HEK293 (cell line): ENCODE measurements at regions not wholly inside any gene's neighbourhood (a gene's known extent, or its start where the extent isn't known, plus 50 kb on each side); places are given as distances from the start of the nearest gene placed in this dataset.

Source experiments
- CTCF ChIA-PET: fragments of 350-600 bp; formaldehyde crosslinking; extraction: SDS; loops from one replicate; lab custom pipeline; 2021; ENCODE audit warnings: antibody characterized with exemption; lab: Yijun Ruan, JAX
- POLR2A ChIA-PET: fragments of 300-600 bp; formaldehyde crosslinking; extraction: SDS; loops from one replicate; lab custom pipeline; 2020; ENCODE audit warnings: antibody characterized with exemption, inconsistent platforms; lab: Yijun Ruan, JAX
- H3K27ac ChIP-seq: fragments of 200-500 bp; sonication (Bioruptor generic); 2 replicates; pipeline ENCODE4 v1.5.1; 2014; ENCODE audit warnings: low read depth, low read length, control low read depth, inconsistent platforms; ENCODE audit errors: extremely low read depth
- H3K36me3 ChIP-seq, 2 experiments: fragments of 200-500 bp in 1 of 2; sonication (Bioruptor generic) in 1 of 2; 1 replicate in 1 of 2; 2 replicates in 1 of 2; pipeline ENCODE4 v1.5.1; 2014 to 2017; ENCODE audit warnings: inconsistent platforms in 2 of 2, low read length in 2 of 2; ENCODE audit not compliant: control insufficient read depth in 2 of 2, insufficient read depth in 1 of 2
- H3K4me1 ChIP-seq: fragments of 200-500 bp; sonication (Bioruptor generic); 2 replicates; pipeline ENCODE4 v1.5.1; 2014; ENCODE audit warnings: mild to moderate bottlenecking, low read length, inconsistent platforms; ENCODE audit not compliant: control insufficient read depth, insufficient read depth
- H3K4me3 ChIP-seq: 2 replicates; pipeline ENCODE4 v1.5.1; 2011; ENCODE audit warnings: low read depth, mild to moderate bottlenecking, control low read depth, low read length, moderate library complexity
- H3K9me3 ChIP-seq: fragments of 200-500 bp; sonication (Bioruptor generic); 2 replicates; pipeline ENCODE4 v1.5.1; 2014; ENCODE audit warnings: low read depth, low read length, inconsistent platforms; ENCODE audit not compliant: control insufficient read depth, insufficient read depth
- GLIS2 ChIP-seq: fragments of 450-650 bp; formaldehyde crosslinking; IDR thresholded peaks from 2 replicates; pipeline ENCODE4 v1.5.1; 2016; ENCODE audit warnings: missing biosample characterization, missing genetic modification characterization
- KLF10 ChIP-seq: fragments of 450-650 bp; IDR thresholded peaks from 2 replicates; pipeline ENCODE4 v1.5.1; 2018; ENCODE audit warnings: missing biosample characterization, mild to moderate bottlenecking, missing genetic modification characterization
- KLF17 ChIP-seq: fragments of 450-650 bp; formaldehyde crosslinking; IDR thresholded peaks from 2 replicates; pipeline ENCODE4 v1.5.1; 2016; ENCODE audit warnings: missing biosample characterization, missing genetic modification characterization
- KLF8 ChIP-seq: fragments of 450-650 bp; formaldehyde crosslinking; IDR thresholded peaks from 2 replicates; pipeline ENCODE4 v1.5.1; 2016; ENCODE audit warnings: missing biosample characterization, missing genetic modification characterization
- RBAK ChIP-seq: fragments of 450-650 bp; formaldehyde crosslinking; IDR thresholded peaks from 2 replicates; pipeline ENCODE4 v1.5.1; 2016; ENCODE audit warnings: missing biosample characterization, missing genetic modification characterization
- ZFP69B ChIP-seq: fragments of 450-650 bp; formaldehyde crosslinking; IDR thresholded peaks from 2 replicates; pipeline ENCODE4 v1.5.1; 2016; ENCODE audit warnings: missing biosample characterization, missing genetic modification characterization
- ZIC2 ChIP-seq: fragments of 450-650 bp; formaldehyde crosslinking; IDR thresholded peaks from 2 replicates; pipeline ENCODE4 v1.5.1; 2016; ENCODE audit warnings: missing biosample characterization, missing genetic modification characterization
- ZNF121 ChIP-seq: fragments of 450-650 bp; formaldehyde crosslinking; IDR thresholded peaks from 2 replicates; pipeline ENCODE4 v1.5.1; 2016; ENCODE audit warnings: missing biosample characterization, missing genetic modification characterization
- ZNF138 ChIP-seq: fragments of 450-650 bp; formaldehyde crosslinking; IDR thresholded peaks from 2 replicates; pipeline ENCODE4 v1.5.1; 2016; ENCODE audit warnings: missing biosample characterization, missing genetic modification characterization, borderline replicate concordance
- ZNF140 ChIP-seq: fragments of 450-650 bp; formaldehyde crosslinking; IDR thresholded peaks from 2 replicates; pipeline ENCODE4 v1.5.1; 2016; ENCODE audit warnings: missing biosample characterization, missing genetic modification characterization
- ZNF174 ChIP-seq: fragments of 450-650 bp; formaldehyde crosslinking; IDR thresholded peaks from 2 replicates; pipeline ENCODE4 v1.5.0; 2017; ENCODE audit warnings: missing biosample characterization, mild to moderate bottlenecking, missing genetic modification characterization
- ZNF19 ChIP-seq: fragments of 450-650 bp; formaldehyde crosslinking; IDR thresholded peaks from 2 replicates; pipeline ENCODE4; 2016; ENCODE audit warnings: missing biosample characterization, missing genetic modification characterization, low read depth
- ZNF211 ChIP-seq: fragments of 450-650 bp; formaldehyde crosslinking; IDR thresholded peaks from 2 replicates; pipeline ENCODE4 v1.5.1; 2016; ENCODE audit warnings: low read depth, missing biosample characterization, missing genetic modification characterization
- ZNF292 ChIP-seq: fragments of 450-650 bp; formaldehyde crosslinking; IDR thresholded peaks from 2 replicates; pipeline ENCODE4 v1.5.1; 2016; ENCODE audit warnings: low read depth, missing biosample characterization, missing genetic modification characterization, borderline replicate concordance
- ZNF600 ChIP-seq: fragments of 450-650 bp; formaldehyde crosslinking; IDR thresholded peaks from 2 replicates; pipeline ENCODE4 v1.5.1; 2016; ENCODE audit warnings: missing biosample characterization, missing genetic modification characterization
- ZNF664 ChIP-seq: fragments of 450-650 bp; formaldehyde crosslinking; IDR thresholded peaks from 2 replicates; pipeline ENCODE4 v1.5.1; 2016; ENCODE audit warnings: missing biosample characterization, missing genetic modification characterization
- ZNF692 ChIP-seq: fragments of 450-650 bp; formaldehyde crosslinking; IDR thresholded peaks from 2 replicates; pipeline ENCODE4 v1.5.1; 2016; ENCODE audit warnings: missing biosample characterization, missing genetic modification characterization
- ZNF776 ChIP-seq: fragments of 450-650 bp; formaldehyde crosslinking; IDR thresholded peaks from 2 replicates; pipeline ENCODE4 v1.5.0; 2017; ENCODE audit warnings: missing biosample characterization, missing genetic modification characterization, borderline replicate concordance
- ZNF843 ChIP-seq: fragments of 450-650 bp; formaldehyde crosslinking; IDR thresholded peaks from 2 replicates; pipeline ENCODE4 v1.5.1; 2016; ENCODE audit warnings: missing biosample characterization, missing genetic modification characterization
- TF ChIP-seq, protein P1 (sequence below): fragments of 450-650 bp; formaldehyde crosslinking; IDR thresholded peaks from 2 replicates; pipeline ENCODE4 v1.5.1; 2016; ENCODE audit warnings: missing biosample characterization, missing genetic modification characterization, borderline replicate concordance
- TF ChIP-seq, protein P2 (sequence below): fragments of 450-650 bp; formaldehyde crosslinking; IDR thresholded peaks from 2 replicates; pipeline ENCODE4 v1.5.1; 2016; ENCODE audit warnings: missing biosample characterization, missing genetic modification characterization

DNA sequence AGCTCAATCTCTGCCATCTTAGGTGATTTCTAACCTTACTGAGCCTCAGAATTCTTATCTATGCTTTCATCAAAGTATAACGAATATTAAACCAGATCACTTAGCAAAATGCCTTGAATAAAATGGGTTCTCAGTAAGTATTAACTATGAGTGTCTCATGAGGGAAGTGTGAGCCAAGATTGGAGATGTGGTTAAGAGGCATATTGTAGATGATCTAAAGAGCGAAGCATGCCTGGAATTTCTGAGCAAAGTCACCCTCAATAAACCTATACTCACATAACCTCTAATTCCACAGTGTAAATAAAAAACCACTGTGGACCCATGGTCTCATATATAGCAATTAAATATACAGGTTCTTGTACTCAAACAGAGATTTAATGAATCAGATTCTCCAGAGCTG is 193.1 kb upstream of the FSCB start:
- TF ChIP-seq ZFP69B (tag by site-specific recombination), result no peak
- no peak for TF ChIP-seq ZNF664 (tag by site-specific recombination)
- no peak for TF ChIP-seq RBAK (tag by site-specific recombination)
- no peak for TF ChIP-seq KLF8 (tag by site-specific recombination)
- no peak for TF ChIP-seq ZNF140 (tag by site-specific recombination)
- Histone ChIP-seq H3K27ac (no peak overlapping the region), H3K36me3 (no peaks in the 10 kb centered on the region), H3K9me3 (no peaks in the 10 kb centered on the region), H3K4me1 (no peaks in the 10 kb centered on the region), H3K4me3 (no peak overlapping the region)
- ChIA-PET POLR2A (no interaction called here), CTCF (no interaction called here)

GRCh38 chr14:44699391-44699790 is 192.3 kb upstream of the FSCB start:
- Histone ChIP-seq H3K9me3 (no peaks in the 10 kb centered on the region), H3K4me1 (no peaks in the 10 kb centered on the region), H3K36me3 (no peaks in the 10 kb centered on the region), H3K4me3 (no peak overlapping the region), H3K27ac (no peak overlapping the region)
- ChIA-PET CTCF (no interaction called here), POLR2A (no interaction called here)
- TF ChIP-seq ZNF19 (tag by site-specific recombination), result no peak
- no peak for TF ChIP-seq ZNF292 (tag by site-specific recombination)
- no peak for TF ChIP-seq ZNF174 (tag by site-specific recombination)
- no peak for TF ChIP-seq KLF17
- TF ChIP-seq ZNF692 (tag by site-specific recombination), result no peak
- no peak for TF ChIP-seq ZNF600 (tag by site-specific recombination)
- TF ChIP-seq KLF10 (tag by site-specific recombination), result no peak
- TF ChIP-seq GLIS2, result no peak
- TF ChIP-seq ZNF843 (tag by site-specific recombination), result no peak
- TF ChIP-seq, protein P1, sequence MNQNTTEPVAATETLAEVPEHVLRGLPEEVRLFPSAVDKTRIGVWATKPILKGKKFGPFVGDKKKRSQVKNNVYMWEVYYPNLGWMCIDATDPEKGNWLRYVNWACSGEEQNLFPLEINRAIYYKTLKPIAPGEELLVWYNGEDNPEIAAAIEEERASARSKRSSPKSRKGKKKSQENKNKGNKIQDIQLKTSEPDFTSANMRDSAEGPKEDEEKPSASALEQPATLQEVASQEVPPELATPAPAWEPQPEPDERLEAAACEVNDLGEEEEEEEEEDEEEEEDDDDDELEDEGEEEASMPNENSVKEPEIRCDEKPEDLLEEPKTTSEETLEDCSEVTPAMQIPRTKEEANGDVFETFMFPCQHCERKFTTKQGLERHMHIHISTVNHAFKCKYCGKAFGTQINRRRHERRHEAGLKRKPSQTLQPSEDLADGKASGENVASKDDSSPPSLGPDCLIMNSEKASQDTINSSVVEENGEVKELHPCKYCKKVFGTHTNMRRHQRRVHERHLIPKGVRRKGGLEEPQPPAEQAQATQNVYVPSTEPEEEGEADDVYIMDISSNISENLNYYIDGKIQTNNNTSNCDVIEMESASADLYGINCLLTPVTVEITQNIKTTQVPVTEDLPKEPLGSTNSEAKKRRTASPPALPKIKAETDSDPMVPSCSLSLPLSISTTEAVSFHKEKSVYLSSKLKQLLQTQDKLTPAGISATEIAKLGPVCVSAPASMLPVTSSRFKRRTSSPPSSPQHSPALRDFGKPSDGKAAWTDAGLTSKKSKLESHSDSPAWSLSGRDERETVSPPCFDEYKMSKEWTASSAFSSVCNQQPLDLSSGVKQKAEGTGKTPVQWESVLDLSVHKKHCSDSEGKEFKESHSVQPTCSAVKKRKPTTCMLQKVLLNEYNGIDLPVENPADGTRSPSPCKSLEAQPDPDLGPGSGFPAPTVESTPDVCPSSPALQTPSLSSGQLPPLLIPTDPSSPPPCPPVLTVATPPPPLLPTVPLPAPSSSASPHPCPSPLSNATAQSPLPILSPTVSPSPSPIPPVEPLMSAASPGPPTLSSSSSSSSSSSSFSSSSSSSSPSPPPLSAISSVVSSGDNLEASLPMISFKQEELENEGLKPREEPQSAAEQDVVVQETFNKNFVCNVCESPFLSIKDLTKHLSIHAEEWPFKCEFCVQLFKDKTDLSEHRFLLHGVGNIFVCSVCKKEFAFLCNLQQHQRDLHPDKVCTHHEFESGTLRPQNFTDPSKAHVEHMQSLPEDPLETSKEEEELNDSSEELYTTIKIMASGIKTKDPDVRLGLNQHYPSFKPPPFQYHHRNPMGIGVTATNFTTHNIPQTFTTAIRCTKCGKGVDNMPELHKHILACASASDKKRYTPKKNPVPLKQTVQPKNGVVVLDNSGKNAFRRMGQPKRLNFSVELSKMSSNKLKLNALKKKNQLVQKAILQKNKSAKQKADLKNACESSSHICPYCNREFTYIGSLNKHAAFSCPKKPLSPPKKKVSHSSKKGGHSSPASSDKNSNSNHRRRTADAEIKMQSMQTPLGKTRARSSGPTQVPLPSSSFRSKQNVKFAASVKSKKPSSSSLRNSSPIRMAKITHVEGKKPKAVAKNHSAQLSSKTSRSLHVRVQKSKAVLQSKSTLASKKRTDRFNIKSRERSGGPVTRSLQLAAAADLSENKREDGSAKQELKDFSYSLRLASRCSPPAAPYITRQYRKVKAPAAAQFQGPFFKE (tag by site-specific recombination), result no peak

- ChIA-PET POLR2A (no interaction called here), CTCF (no interaction called here)
- no peak overlapping the region for H3K4me3 ChIP-seq
- H3K27ac ChIP-seq, result no peak overlapping the region
- H3K4me1 ChIP-seq, result no peaks in the 10 kb centered on the region
- no peaks in the 10 kb centered on the region for H3K36me3 ChIP-seq
- no peaks in the 10 kb centered on the region for H3K9me3 ChIP-seq
- TF ChIP-seq ZIC2 (tag by site-specific recombination) (no peak), ZNF121 (no peak), KLF8 (tag by site-specific recombination) (no peak), ZFP69B (tag by site-specific recombination) (no peak), ZNF211 (tag by site-specific recombination) (no peak), ZNF692 (tag by site-specific recombination) (no peak), ZNF138 (tag by site-specific recombination) (no peak), ZNF776 (tag by site-specific recombination) (no peak)
- TF ChIP-seq, protein P2, sequence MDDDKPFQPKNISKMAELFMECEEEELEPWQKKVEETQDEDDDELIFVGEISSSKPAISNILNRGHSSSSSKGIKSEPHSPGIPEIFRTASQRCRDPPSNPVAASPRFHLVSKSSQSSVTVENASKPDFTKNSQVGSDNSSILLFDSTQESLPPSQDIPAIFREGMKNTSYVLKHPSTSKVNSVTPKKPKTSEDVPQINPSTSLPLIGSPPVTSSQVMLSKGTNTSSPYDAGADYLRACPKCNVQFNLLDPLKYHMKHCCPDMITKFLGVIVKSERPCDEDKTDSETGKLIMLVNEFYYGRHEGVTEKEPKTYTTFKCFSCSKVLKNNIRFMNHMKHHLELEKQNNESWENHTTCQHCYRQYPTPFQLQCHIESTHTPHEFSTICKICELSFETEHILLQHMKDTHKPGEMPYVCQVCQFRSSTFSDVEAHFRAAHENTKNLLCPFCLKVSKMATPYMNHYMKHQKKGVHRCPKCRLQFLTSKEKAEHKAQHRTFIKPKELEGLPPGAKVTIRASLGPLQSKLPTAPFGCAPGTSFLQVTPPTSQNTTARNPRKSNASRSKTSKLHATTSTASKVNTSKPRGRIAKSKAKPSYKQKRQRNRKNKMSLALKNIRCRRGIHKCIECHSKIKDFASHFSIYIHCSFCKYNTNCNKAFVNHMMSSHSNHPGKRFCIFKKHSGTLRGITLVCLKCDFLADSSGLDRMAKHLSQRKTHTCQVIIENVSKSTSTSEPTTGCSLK (tag by site-specific recombination), result no peak
- TF ChIP-seq, all 188 proteins: peak for 0
These were observed 162.4 kb upstream of the FSCB start for GRCh38 chr14:44669496-44669895.
